SU-DHL-6 (cell line): ENCODE measurements at regions not wholly inside any gene's neighbourhood (a gene's known extent, or its start where the extent isn't known, plus 50 kb on each side); places are given as distances from the start of the nearest gene placed in this dataset.

Experiments used
- H2AFZ ChIP-seq: fragments of 200-600 bp; sonication (generic); 2 replicates; pipeline ENCODE4 v1.6.1; 2014; ENCODE audit warnings: low read depth, mild to moderate bottlenecking, moderate library complexity, mixed read lengths, antibody characterized with exemption, low read length; ENCODE audit not compliant: severe bottlenecking
- H3F3A ChIP-seq: fragments of 200-600 bp; shearing (Covaris generic); 2 replicates; pipeline ENCODE4 v1.6.0; 2016; ENCODE audit warnings: antibody characterized with exemption, mild to moderate bottlenecking; ENCODE audit not compliant: insufficient read depth
- H3K27ac ChIP-seq: fragments of 200-600 bp; sonication (generic); 2 replicates; pipeline ENCODE4 v1.5.1; 2016; ENCODE audit warnings: low read depth, mild to moderate bottlenecking, low read length, moderate library complexity, mixed read lengths
- H3K27me3 ChIP-seq: fragments of 200-600 bp; sonication (generic), shearing (Covaris generic); 2 replicates; pipeline ENCODE4 v1.6.0; 2014; ENCODE audit warnings: mild to moderate bottlenecking, low read length
- H3K36me3 ChIP-seq: fragments of 200-600 bp; sonication (generic); 2 replicates; pipeline ENCODE4 v1.6.1; 2014; ENCODE audit warnings: mild to moderate bottlenecking, low read length, mixed read lengths
- H3K4me2 ChIP-seq: fragments of 300-600, 200-600 bp; shearing (Covaris generic), sonication (generic); 2 replicates; pipeline ENCODE4 v1.6.0; 2014; ENCODE audit warnings: low read length, low read depth, mild to moderate bottlenecking; ENCODE audit not compliant: poor library complexity, severe bottlenecking
- H3K4me3 ChIP-seq: fragments of 200-600 bp; sonication (generic); 2 replicates; pipeline ENCODE4 v1.5.1; 2014; ENCODE audit warnings: antibody characterized with exemption, low read length, mild to moderate bottlenecking, mixed read lengths; ENCODE audit not compliant: insufficient read depth, poor library complexity, severe bottlenecking
- H3K79me2 ChIP-seq: fragments of 200-600 bp; sonication (generic); 2 replicates; pipeline ENCODE4 v1.6.1; 2014; ENCODE audit warnings: mild to moderate bottlenecking, low read length, moderate library complexity; ENCODE audit not compliant: insufficient read depth
- H3K9ac ChIP-seq: fragments of 200-600 bp; sonication (generic); 2 replicates; pipeline ENCODE4 v1.7.0; 2014; ENCODE audit warnings: mild to moderate bottlenecking, low read length
- H3K9me2 ChIP-seq: fragments of 200-600 bp; sonication (generic); replicated peaks from 2 replicates; pipeline ENCODE4 v1.6.1; 2014; ENCODE audit warnings: low read length; ENCODE audit not compliant: insufficient read depth
- H3K9me3 ChIP-seq: fragments of 200-600 bp; sonication (generic); 2 replicates; pipeline ENCODE4 v1.6.1; 2014; ENCODE audit warnings: low read length, mixed read lengths; ENCODE audit not compliant: insufficient read depth
- H4K20me1 ChIP-seq: fragments of 200-600 bp; sonication (generic); 2 replicates; pipeline ENCODE4 v1.6.1; 2014; ENCODE audit warnings: low read depth, mild to moderate bottlenecking, antibody characterized with exemption, low read length, moderate library complexity, mixed read lengths
- CTCF ChIP-seq: fragments of 200-600 bp; sonication (generic); IDR thresholded peaks from one replicate; pipeline ENCODE4 v1.5.1; 2017; ENCODE audit warnings: antibody characterized with exemption, mild to moderate bottlenecking, low read length, moderate library complexity; ENCODE audit not compliant: insufficient read depth, poor library complexity, severe bottlenecking
- EZH2phosphoT487 ChIP-seq: fragments of 200-600 bp; sonication (generic), shearing (Covaris generic); conservative IDR thresholded peaks from 2 replicates; pipeline ENCODE4 v1.6.1; 2018; ENCODE audit warnings: mild to moderate bottlenecking, antibody characterized with exemption, low read length, moderate library complexity, mixed read lengths

- Histone ChIP-seq H3K27ac (no peak overlapping the region), H3K79me2 (no peaks in the 10 kb centered on the region), H3K9ac (no peak overlapping the region), H3K4me2 (no peak overlapping the region), H4K20me1 (no peaks in the 10 kb centered on the region), H2AFZ (no peak overlapping the region), H3K4me3 (no peak overlapping the region), H3K36me3 (no peaks in the 10 kb centered on the region), H3K9me3 (peaks cover 9% of the 10 kb centered on the region; the same call in 1 of the 2 replicates), H3K27me3 (no peaks in the 10 kb centered on the region), H3K9me2 (no peaks in the 10 kb centered on the region), H3F3A (no peaks in the 10 kb centered on the region)
- TF ChIP-seq CTCF (no peak), EZH2phosphoT487 (no peak)
Measured at GRCh38 chr13:61113140-61113658, 302.4 kb downstream of the PCDH20 start.

- peaks cover 9% of the 10 kb centered on the region; the same call in 1 of the 2 replicates for H3K9me3 ChIP-seq
- no peak overlapping the region for H3K27ac ChIP-seq
- no peak for TF ChIP-seq EZH2phosphoT487
- TF ChIP-seq CTCF, result no peak
- no peak overlapping the region for H3K9ac ChIP-seq
- H2AFZ ChIP-seq, result no peak overlapping the region
- no peaks in the 10 kb centered on the region for H3K36me3 ChIP-seq
- H3K4me2 ChIP-seq, result no peak overlapping the region
- no peaks in the 10 kb centered on the region for H3K79me2 ChIP-seq
- no peaks in the 10 kb centered on the region for H3K9me2 ChIP-seq
- no peaks in the 10 kb centered on the region for H3K27me3 ChIP-seq
- no peak overlapping the region for H3K4me3 ChIP-seq
- H4K20me1 ChIP-seq, result no peaks in the 10 kb centered on the region
- H3F3A ChIP-seq, result no peaks in the 10 kb centered on the region
Measured at GRCh38 chr13:61111529-61111928, 304.1 kb downstream of the PCDH20 start.

- Histone ChIP-seq H3K9me3 (peaks cover 9% of the 10 kb centered on the region; the same call in 1 of the 2 replicates), H2AFZ (no peak overlapping the region), H3F3A (no peaks in the 10 kb centered on the region), H3K4me3 (no peak overlapping the region), H3K27me3 (no peaks in the 10 kb centered on the region), H3K4me2 (no peak overlapping the region), H3K79me2 (no peaks in the 10 kb centered on the region), H3K36me3 (no peaks in the 10 kb centered on the region), H3K9ac (no peak overlapping the region), H3K9me2 (no peaks in the 10 kb centered on the region), H3K27ac (no peak overlapping the region), H4K20me1 (no peaks in the 10 kb centered on the region)
- TF ChIP-seq EZH2phosphoT487, result no peak
- TF ChIP-seq CTCF, result no peak
Measured at GRCh38 chr13:61110732-61111131, 304.9 kb downstream of the PCDH20 start.

GRCh38 chr13:61109741-61110140, 305.9 kb downstream of the PCDH20 start:
- H3K9ac ChIP-seq, result no peak overlapping the region
- H3K4me3 ChIP-seq, result no peak overlapping the region
- H3K9me2 ChIP-seq, result no peaks in the 10 kb centered on the region
- H3F3A ChIP-seq, result no peaks in the 10 kb centered on the region
- no peaks in the 10 kb centered on the region for H3K79me2 ChIP-seq
- H3K27me3 ChIP-seq, result no peaks in the 10 kb centered on the region
- TF ChIP-seq CTCF (no peak), EZH2phosphoT487 (no peak)
- H3K9me3 ChIP-seq, result peaks cover 8% of the 10 kb centered on the region; the same call in 1 of the 2 replicates
- H2AFZ ChIP-seq, result no peak overlapping the region
- no peak overlapping the region for H3K4me2 ChIP-seq
- H3K36me3 ChIP-seq, result no peaks in the 10 kb centered on the region
- H4K20me1 ChIP-seq, result no peaks in the 10 kb centered on the region
- no peak overlapping the region for H3K27ac ChIP-seq
